ENCODE measurements at regions not wholly inside any gene's neighbourhood (a gene's known extent, or its start where the extent isn't known, plus 50 kb on each side); places are given as distances from the start of the nearest gene placed in this dataset.
A peak's percentile ranks its signal among the peaks of the same experiment; 100 is the strongest.

- intact Hi-C loops (cut with DNase I), result no loop called here
- no peaks in the 10 kb centered on the region for H3K9me3 ChIP-seq
- no peak for TF ChIP-seq CTCF (IDR thresholded peaks at IDR 0.05)
- DNase-seq (no peak), ATAC-seq (no peak), FAIRE-seq (no peak)
- no peak overlapping the region for H3K4me3 ChIP-seq
- no peaks in the 10 kb centered on the region for H3K36me3 ChIP-seq
- no peaks in the 10 kb centered on the region for H3K4me1 ChIP-seq
- H3K27ac ChIP-seq, result no peak overlapping the region
- 55 to 68% methylated on average over 1 of the region's 1 CpG for WGBS, 2 donors
- H3K27me3 ChIP-seq, result no peaks in the 10 kb centered on the region
These were observed 767.2 kb downstream of the RAB28 start for GRCh38 chr4:12716896-12717295.

GRCh38 chr4:12712648-12713339, 771.3 kb downstream of the RAB28 start:
- DNase-seq (no peak), ATAC-seq (no peak), FAIRE-seq (no peak)
- no peaks in the 10 kb centered on the region for H3K4me1 ChIP-seq
- no peaks in the 10 kb centered on the region for H3K36me3 ChIP-seq
- H3K4me3 ChIP-seq, result no peak overlapping the region
- intact Hi-C loops (cut with DNase I), result no loop called here
- H3K9me3 ChIP-seq, result no peaks in the 10 kb centered on the region
- H3K27me3 ChIP-seq, result no peaks in the 10 kb centered on the region
- TF ChIP-seq CTCF (IDR thresholded peaks at IDR 0.05), result no peak
- 57 to 77% methylated on average over 8 of the region's 8 CpGs for WGBS, 2 donors
- H3K27ac ChIP-seq, result no peak overlapping the region

- DNase-seq (no peak), ATAC-seq (no peak), FAIRE-seq (no peak)
- 67 to 76% methylated on average over 1 of the region's 1 CpG for WGBS, 2 donors
- Histone ChIP-seq H3K27ac (no peak overlapping the region), H3K36me3 (no peaks in the 10 kb centered on the region), H3K4me1 (no peaks in the 10 kb centered on the region), H3K9me3 (no peaks in the 10 kb centered on the region), H3K4me3 (no peak overlapping the region), H3K27me3 (peaks cover 0 to 7% (median 0%) of the 10 kb centered on the region in 4 donors)
- intact Hi-C loops (cut with DNase I), result no loop called here
- no peak for TF ChIP-seq CTCF (IDR thresholded peaks at IDR 0.05)
These were observed 776.6 kb downstream of the RAB28 start for GRCh38 chr4:12707381-12708175.

- Histone ChIP-seq H3K36me3 (no peaks in the 10 kb centered on the region), H3K27me3 (peaks cover 0 to 7% (median 0%) of the 10 kb centered on the region in 4 donors), H3K9me3 (no peaks in the 10 kb centered on the region), H3K4me3 (no peak overlapping the region), H3K27ac (no peak overlapping the region), H3K4me1 (no peaks in the 10 kb centered on the region)
- ATAC-seq (peak in 1 of 4 donors; percentile 34), FAIRE-seq (no peak), DNase-seq (no peak)
- TF ChIP-seq CTCF (IDR thresholded peaks at IDR 0.05), result no peak
- 12% methylated on average over 9 of the region's 9 CpGs for WGBS, 2 donors
- intact Hi-C loops (cut with DNase I), result no loop called here
These were observed 781.1 kb downstream of the RAB28 start for GRCh38 chr4:12703036-12703435.

- WGBS, 2 donors, result 64 to 74% methylated on average over 1 of the region's 1 CpG
- intact Hi-C loops (cut with DNase I), result no loop called here
- Histone ChIP-seq H3K36me3 (no peaks in the 10 kb centered on the region), H3K27ac (no peak overlapping the region), H3K4me3 (no peak overlapping the region), H3K4me1 (no peaks in the 10 kb centered on the region), H3K27me3 (peaks cover 0 to 7% (median 0%) of the 10 kb centered on the region in 4 donors), H3K9me3 (no peaks in the 10 kb centered on the region)
- no peak for FAIRE-seq
- ATAC-seq, result no peak
- no peak for DNase-seq
- TF ChIP-seq CTCF (IDR thresholded peaks at IDR 0.05), result no peak
These were observed 782.8 kb downstream of the RAB28 start for GRCh38 chr4:12701384-12701783.

All from pancreas (tissue), 10 donors.